Erythroblast (primary cell): ENCODE measurements at regions not wholly inside any gene's neighbourhood (a gene's known extent, or its start where the extent isn't known, plus 50 kb on each side); places are given as distances from the start of the nearest gene placed in this dataset.

Experiments
- GATA1 ChIP-seq: IDR thresholded peaks from 2 replicates; pipeline ENCODE4 v1.6.1; 2011; ENCODE audit warnings: low read depth, mild to moderate bottlenecking, control low read depth, low read length, moderate library complexity
- POLR2A ChIP-seq: IDR thresholded peaks from 2 replicates; pipeline ENCODE4 v1.6.1; 2011; ENCODE audit warnings: mild to moderate bottlenecking, low read length

GRCh38 chr1:34640654-34641401 is 114.0 kb upstream of the GJB5 start:
- no peak for TF ChIP-seq POLR2A
- no peak for TF ChIP-seq GATA1
